Inferior parietal cortex (tissue), 1 donor: ENCODE measurements at regions not wholly inside any gene's neighbourhood (a gene's known extent, or its start where the extent isn't known, plus 50 kb on each side); places are given as distances from the start of the nearest gene placed in this dataset.

ENCODE experiments used
- DNase-seq: peaks from one replicate; pipeline ENCODE4 v3.0.0-alpha.2; 2016; ENCODE audit errors: extremely low spot score

- no peak for DNase-seq
These were observed 131.4 kb upstream of the CCDC68 start for GRCh38 chr18:55090564-55091188.

- DNase-seq: no peak
These were observed 130.3 kb upstream of the CCDC68 start for GRCh38 chr18:55089610-55090009.

GRCh38 chr18:55088561-55088960 is 129.3 kb upstream of the CCDC68 start:
- DNase-seq: no peak

- DNase-seq: no peak
These were observed 128.7 kb upstream of the CCDC68 start for GRCh38 chr18:55088000-55088401.

GRCh38 chr18:55086906-55087305 is 127.6 kb upstream of the CCDC68 start:
- DNase-seq: no peak

GRCh38 chr18:55085557-55086285 is 126.5 kb upstream of the CCDC68 start:
- no peak for DNase-seq

- DNase-seq: no peak
These were observed 125.3 kb upstream of the CCDC68 start for GRCh38 chr18:55084550-55084949.

GRCh38 chr18:55083461-55083860 is 124.2 kb upstream of the CCDC68 start:
- no peak for DNase-seq

- no peak for DNase-seq
These were observed 120.5 kb upstream of the CCDC68 start for GRCh38 chr18:55079481-55080355.

GRCh38 chr18:55079067-55079466 is 119.8 kb upstream of the CCDC68 start:
- DNase-seq: no peak

GRCh38 chr18:55078303-55078932 is 119.2 kb upstream of the CCDC68 start:
- no peak for DNase-seq

- no peak for DNase-seq
These were observed 117.5 kb upstream of the CCDC68 start for GRCh38 chr18:55076643-55077218.

GRCh38 chr18:55073834-55074233 is 114.6 kb upstream of the CCDC68 start:
- no peak for DNase-seq

- no peak for DNase-seq
These were observed 113.9 kb upstream of the CCDC68 start for GRCh38 chr18:55073116-55073515.

GRCh38 chr18:55072698-55073097 is 113.4 kb upstream of the CCDC68 start:
- no peak for DNase-seq

- DNase-seq: no peak
These were observed 112.9 kb upstream of the CCDC68 start for GRCh38 chr18:55072181-55072580.

- no peak for DNase-seq
These were observed 110.2 kb upstream of the CCDC68 start for GRCh38 chr18:55069497-55069896.

GRCh38 chr18:55064760-55065159 is 105.5 kb upstream of the CCDC68 start:
- no peak for DNase-seq

GRCh38 chr18:55064073-55064472 is 104.8 kb upstream of the CCDC68 start:
- no peak for DNase-seq

- peak; percentile 68 for DNase-seq
These were observed 95.0 kb upstream of the CCDC68 start for GRCh38 chr18:55054021-55054990.

GRCh38 chr18:55048892-55049291 is 89.6 kb upstream of the CCDC68 start:
- no peak for DNase-seq
